PC-9 (cell line): ENCODE measurements at regions not wholly inside any gene's neighbourhood (a gene's known extent, or its start where the extent isn't known, plus 50 kb on each side); places are given as distances from the start of the nearest gene placed in this dataset.

ENCODE experiments used
- EZH2 ChIP-seq: fragments of 200-600 bp; sonication (generic); IDR thresholded peaks from 2 replicates; pipeline ENCODE4 v1.8.0; 2017; ENCODE audit warnings: antibody characterized with exemption, low read depth
- TF ChIP-seq, protein P1 (sequence below): fragments of 200-600 bp; sonication (generic); conservative IDR thresholded peaks from 2 replicates; pipeline ENCODE4 v1.6.1; 2017; ENCODE audit warnings: mixed run types, antibody characterized with exemption, mild to moderate bottlenecking, moderate library complexity

DNA sequence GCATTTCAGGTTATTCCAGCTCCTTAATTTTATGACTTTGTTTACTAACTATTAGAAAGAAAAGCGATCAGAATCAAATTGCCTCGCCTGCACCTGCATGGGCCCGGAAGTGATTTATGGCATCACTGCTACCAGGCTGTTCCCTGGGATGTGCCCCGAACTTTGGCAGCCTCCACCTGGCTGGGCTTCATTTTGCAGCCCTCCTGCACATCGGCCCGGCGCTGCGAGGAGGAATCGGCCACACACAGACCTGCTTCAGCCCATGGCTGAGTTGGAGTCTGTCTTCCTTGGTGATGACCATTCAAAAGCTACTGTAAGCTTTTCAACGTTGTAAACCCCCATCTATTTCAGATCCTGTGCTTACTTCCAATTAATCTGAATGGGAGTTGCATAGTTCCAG lies 638.0 kb downstream of the RNF144A start:
- TF ChIP-seq, protein P1, sequence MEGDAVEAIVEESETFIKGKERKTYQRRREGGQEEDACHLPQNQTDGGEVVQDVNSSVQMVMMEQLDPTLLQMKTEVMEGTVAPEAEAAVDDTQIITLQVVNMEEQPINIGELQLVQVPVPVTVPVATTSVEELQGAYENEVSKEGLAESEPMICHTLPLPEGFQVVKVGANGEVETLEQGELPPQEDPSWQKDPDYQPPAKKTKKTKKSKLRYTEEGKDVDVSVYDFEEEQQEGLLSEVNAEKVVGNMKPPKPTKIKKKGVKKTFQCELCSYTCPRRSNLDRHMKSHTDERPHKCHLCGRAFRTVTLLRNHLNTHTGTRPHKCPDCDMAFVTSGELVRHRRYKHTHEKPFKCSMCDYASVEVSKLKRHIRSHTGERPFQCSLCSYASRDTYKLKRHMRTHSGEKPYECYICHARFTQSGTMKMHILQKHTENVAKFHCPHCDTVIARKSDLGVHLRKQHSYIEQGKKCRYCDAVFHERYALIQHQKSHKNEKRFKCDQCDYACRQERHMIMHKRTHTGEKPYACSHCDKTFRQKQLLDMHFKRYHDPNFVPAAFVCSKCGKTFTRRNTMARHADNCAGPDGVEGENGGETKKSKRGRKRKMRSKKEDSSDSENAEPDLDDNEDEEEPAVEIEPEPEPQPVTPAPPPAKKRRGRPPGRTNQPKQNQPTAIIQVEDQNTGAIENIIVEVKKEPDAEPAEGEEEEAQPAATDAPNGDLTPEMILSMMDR = no peak
- no peak for TF ChIP-seq EZH2
